Stomach (tissue), 4 donors: ENCODE measurements at regions not wholly inside any gene's neighbourhood (a gene's known extent, or its start where the extent isn't known, plus 50 kb on each side); places are given as distances from the start of the nearest gene placed in this dataset.

Source experiments
- CTCF ChIP-seq, 7 experiments: fragments of 450-650 bp in 4 of 7; fragments of 200-600 bp in 3 of 7; sonication (generic) in 3 of 7; IDR thresholded peaks; one replicate each; pipeline ENCODE4 v1.5.1; 2016 to 2019; ENCODE audit warnings: antibody characterized with exemption in 7 of 7, control low read depth in 2 of 7, mild to moderate bottlenecking in 1 of 7
- POLR2A ChIP-seq, 4 donors: fragments of 450-650 bp; IDR thresholded peaks; one replicate each; pipeline ENCODE4 v1.6.1; 2016; ENCODE audit warnings: antibody characterized with exemption in 4 of 4, control low read depth in 2 of 4, mild to moderate bottlenecking in 1 of 4, moderate library complexity in 1 of 4

GRCh38 chr2:104641786-104642185 lies 212.1 kb upstream of the POU3F3 start:
- no peak for TF ChIP-seq POLR2A (IDR thresholded peaks at IDR 0.05)
- no peak for TF ChIP-seq CTCF (IDR thresholded peaks at IDR 0.05)
